ENCODE measurements at regions not wholly inside any gene's neighbourhood (a gene's known extent, or its start where the extent isn't known, plus 50 kb on each side); places are given as distances from the start of the nearest gene placed in this dataset.

- ATAC-seq, result no peak
- TF ChIP-seq TCF4 (CRISPR knock-in tag; IDR thresholded peaks at IDR 0.05; ENCODE audit: borderline replicate concordance), result no peak
- no peak for TF ChIP-seq ZNF8 (CRISPR knock-in tag; IDR thresholded peaks at IDR 0.05)
Observed at GRCh38 chr15:96554541-96554940, 224.0 kb downstream of the NR2F2 start.

GRCh38 chr15:96559087-96559486 lies 228.6 kb downstream of the NR2F2 start:
- TF ChIP-seq GLIS3 (CRISPR knock-in tag; IDR thresholded peaks at IDR 0.05) (no peak), ZC3H10 (CRISPR knock-in tag; IDR thresholded peaks at IDR 0.05) (no peak), ESRRG (CRISPR knock-in tag; IDR thresholded peaks at IDR 0.05) (no peak), SNAI2 (CRISPR knock-in tag; IDR thresholded peaks at IDR 0.05) (no peak), POU6F1 (CRISPR knock-in tag; IDR thresholded peaks at IDR 0.05; ENCODE audit: borderline replicate concordance, low read depth) (no peak), RARB (CRISPR knock-in tag; IDR thresholded peaks at IDR 0.05) (no peak), TCF4 (CRISPR knock-in tag; IDR thresholded peaks at IDR 0.05; ENCODE audit: borderline replicate concordance) (no peak), ZNF8 (CRISPR knock-in tag; IDR thresholded peaks at IDR 0.05) (no peak), BACH2 (CRISPR knock-in tag; IDR thresholded peaks at IDR 0.05; ENCODE audit: borderline replicate concordance) (no peak), ISL1 (CRISPR knock-in tag; IDR thresholded peaks at IDR 0.05) (no peak), PPARA (CRISPR knock-in tag; IDR thresholded peaks at IDR 0.05; ENCODE audit: borderline replicate concordance) (no peak), ZFP3 (CRISPR knock-in tag; IDR thresholded peaks at IDR 0.05) (no peak), CSRNP3 (CRISPR knock-in tag; IDR thresholded peaks at IDR 0.05) (no peak), TOX (CRISPR knock-in tag; IDR thresholded peaks at IDR 0.05; ENCODE audit: borderline replicate concordance) (no peak), CSDC2 (CRISPR knock-in tag; IDR thresholded peaks at IDR 0.05) (no peak), OSR1 (CRISPR knock-in tag; IDR thresholded peaks at IDR 0.05) (no peak), ZFP30 (CRISPR knock-in tag; IDR thresholded peaks at IDR 0.05) (no peak), TSHZ2 (CRISPR knock-in tag; IDR thresholded peaks at IDR 0.05) (no peak)
- ATAC-seq, result no peak

- ATAC-seq, result no peak
- TF ChIP-seq BACH2 (CRISPR knock-in tag; IDR thresholded peaks at IDR 0.05; ENCODE audit: borderline replicate concordance) (no peak), TOX (CRISPR knock-in tag; IDR thresholded peaks at IDR 0.05; ENCODE audit: borderline replicate concordance) (no peak), TCF4 (CRISPR knock-in tag; IDR thresholded peaks at IDR 0.05; ENCODE audit: borderline replicate concordance) (no peak), ZFP3 (CRISPR knock-in tag; IDR thresholded peaks at IDR 0.05) (no peak), ZNF8 (CRISPR knock-in tag; IDR thresholded peaks at IDR 0.05) (no peak), ZNF70 (CRISPR knock-in tag; IDR thresholded peaks at IDR 0.05) (no peak), ARNTL (CRISPR knock-in tag; IDR thresholded peaks at IDR 0.05; ENCODE audit: borderline replicate concordance, low read depth) (no peak), OSR1 (CRISPR knock-in tag; IDR thresholded peaks at IDR 0.05) (no peak), TSHZ2 (CRISPR knock-in tag; IDR thresholded peaks at IDR 0.05) (no peak), ZC3H10 (CRISPR knock-in tag; IDR thresholded peaks at IDR 0.05) (no peak), CREB5 (CRISPR knock-in tag; IDR thresholded peaks at IDR 0.05; ENCODE audit: low read depth) (no peak)
Observed at GRCh38 chr15:96559631-96560030, 229.1 kb downstream of the NR2F2 start.

Data from SK-N-SH treated with all-trans-retinoic acid at 6 μM for 48 hours (cell line).